HG03066 (cell line): ENCODE measurements at regions not wholly inside any gene's neighbourhood (a gene's known extent, or its start where the extent isn't known, plus 50 kb on each side); places are given as distances from the start of the nearest gene placed in this dataset.
"Not testable (repeated sequence)": the region's sequence is repeated elsewhere in the genome, so short reads cannot be mapped to it uniquely, and the experiment has no call there.

Experiments used
- ATAC-seq: cut with Tn5 transposase; IDR thresholded peaks from one replicate; pipeline ENCODE4 v1.9.1; 2021; ENCODE audit warnings: low read depth; ENCODE audit not compliant: unreplicated experiment

DNA sequence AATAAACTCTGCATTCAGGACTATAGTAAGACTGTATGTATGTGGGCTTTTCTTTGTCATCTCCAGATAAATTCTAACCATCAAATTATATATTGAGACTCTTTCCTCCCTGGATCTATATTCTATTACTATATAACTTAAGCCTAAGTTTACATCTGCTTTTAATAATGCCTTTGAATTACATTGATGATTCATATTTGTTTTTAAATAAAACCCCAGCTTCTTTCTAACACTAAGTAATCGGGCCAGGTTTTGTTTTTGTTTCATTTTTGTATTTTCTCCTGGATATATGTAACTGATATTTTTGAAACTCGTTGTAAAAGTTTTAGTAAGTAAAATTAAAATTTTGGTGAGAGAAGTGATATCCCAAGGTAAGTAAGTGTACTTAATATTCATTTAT, 1599.1 kb downstream of the PCDH9 start:
- ATAC-seq: no peak

DNA sequence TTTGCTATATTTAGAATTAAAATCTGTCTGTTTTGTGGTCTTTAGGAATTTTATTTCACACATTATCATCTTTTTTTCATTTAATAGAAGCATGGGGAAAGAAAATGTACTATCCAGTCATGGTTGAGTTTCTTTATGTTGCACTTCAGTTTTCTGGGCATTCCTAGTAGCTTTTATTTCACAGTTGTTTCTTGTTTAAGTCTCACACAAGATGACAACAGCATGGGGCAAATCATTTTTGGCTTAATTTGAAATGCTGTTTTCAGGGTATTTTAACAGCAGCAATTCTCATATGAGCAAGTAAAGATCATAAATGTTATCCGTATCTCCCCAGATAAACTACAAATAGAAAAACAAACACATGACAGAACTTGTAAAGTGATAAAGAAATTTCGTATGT, 1600.2 kb downstream of the PCDH9 start:
- ATAC-seq: no peak

DNA sequence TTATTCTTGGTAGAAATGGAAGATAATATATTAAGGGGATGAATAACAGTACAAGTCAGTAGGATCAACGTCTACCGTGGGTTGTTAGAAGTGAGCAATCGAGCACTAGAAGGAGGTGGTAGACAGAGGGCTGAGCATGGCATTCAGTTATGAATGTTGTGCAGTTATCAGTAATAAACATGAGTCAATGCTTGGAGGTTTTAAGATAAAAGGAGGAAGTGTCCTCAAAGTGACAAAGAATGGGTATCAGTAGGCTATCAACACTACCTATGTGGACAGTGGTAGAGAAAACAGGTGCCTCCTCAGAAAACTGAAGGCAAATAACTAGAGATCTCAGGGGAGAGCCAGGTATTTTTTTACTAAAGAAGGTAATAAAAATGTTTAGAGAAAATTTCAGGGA, 1607.0 kb downstream of the PCDH9 start:
- no peak for ATAC-seq

DNA sequence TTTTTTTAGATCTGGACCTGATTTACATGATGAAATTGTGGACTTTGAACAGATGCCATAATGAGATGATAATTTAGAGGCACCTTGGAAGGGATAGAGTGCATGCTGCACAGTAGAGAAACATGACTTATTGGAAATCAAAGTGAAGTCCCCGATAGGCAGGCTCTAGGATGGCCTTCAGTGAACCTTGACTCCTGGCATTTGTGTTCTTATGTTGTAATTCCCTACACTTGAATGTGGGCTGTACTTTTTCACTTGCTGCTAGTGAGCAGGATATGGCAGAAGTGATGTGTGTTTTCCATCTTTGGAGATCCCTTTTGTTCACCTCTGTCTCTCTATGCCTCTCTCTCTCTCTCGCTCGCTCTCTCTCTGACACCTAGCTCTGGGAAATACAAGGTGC, 1614.6 kb downstream of the PCDH9 start:
- no peak for ATAC-seq

DNA sequence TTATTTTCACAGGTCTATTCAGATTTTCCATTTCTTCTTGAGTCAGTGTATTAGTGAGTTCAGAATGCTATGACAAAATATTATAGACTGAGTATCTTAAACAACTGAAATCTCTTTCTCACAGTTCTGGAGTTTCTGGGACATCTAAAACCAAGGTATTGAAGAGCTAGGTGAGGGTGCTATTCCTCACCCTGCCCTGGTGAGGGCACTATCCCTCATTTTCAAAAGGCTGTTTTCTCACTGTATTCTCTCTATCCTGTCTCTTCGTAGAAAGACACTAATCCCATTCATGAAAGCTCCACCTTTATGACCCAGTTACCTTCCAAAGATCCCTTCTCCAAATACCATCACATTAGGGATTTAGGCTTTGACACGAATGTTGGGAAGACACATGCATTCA, 1617.1 kb downstream of the PCDH9 start:
- no peak for ATAC-seq

DNA sequence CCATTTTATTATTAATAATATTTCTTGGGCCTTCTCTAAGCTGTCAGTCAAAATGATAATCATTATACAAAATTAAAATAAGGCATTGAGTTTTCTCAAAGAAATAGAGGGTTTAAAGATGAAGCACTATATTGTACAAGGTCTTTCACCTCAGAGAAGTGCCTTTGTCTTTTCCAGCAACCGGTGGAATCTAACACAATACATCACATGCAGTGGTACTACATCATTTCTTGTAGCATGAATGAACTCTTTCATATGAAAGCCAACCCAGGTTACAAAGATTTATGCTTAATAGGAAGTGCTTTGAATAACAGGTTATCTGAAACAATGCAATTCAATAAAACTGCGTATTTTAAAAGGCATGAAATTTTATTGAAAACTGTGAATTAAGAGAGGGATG, 1620.8 kb downstream of the PCDH9 start:
- no peak for ATAC-seq

DNA sequence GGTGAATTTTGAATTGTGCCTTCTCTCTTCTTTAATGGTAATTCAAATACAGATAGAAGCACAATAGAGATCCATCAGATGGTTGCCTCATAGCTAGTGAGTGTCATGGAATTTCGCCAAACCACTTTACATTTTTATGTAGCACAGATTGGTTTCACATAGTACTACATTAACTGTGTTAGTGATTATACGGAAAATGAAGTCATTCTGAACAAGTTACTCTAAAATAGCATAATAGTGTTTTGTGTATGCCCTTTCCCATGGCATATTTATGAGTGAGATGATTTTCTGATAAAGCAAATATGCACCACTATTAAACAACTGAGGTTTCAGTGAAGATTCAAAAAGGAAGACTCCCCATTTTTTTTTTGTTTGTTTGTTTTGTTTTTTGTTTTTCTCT, 1623.5 kb downstream of the PCDH9 start:
- no peak for ATAC-seq

DNA sequence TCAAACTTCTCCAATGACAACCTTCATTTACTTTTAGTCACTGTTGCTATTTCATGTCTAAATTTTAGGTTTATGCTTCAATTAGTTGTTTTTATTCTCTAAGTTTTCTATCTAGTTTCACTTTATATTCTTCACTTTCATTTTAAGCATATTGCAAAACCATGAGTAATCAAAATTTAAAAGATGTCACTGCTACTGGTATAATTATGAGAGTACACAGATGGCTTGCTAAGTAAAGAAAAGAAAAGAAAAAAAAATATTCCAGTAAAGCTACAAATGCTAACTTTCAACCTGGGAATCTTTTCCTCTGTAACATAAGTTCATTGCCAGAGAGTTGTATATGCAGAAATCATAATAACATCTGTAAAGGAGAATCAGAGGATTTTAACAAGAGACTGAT, 1624.7 kb downstream of the PCDH9 start:
- ATAC-seq: no peak

DNA sequence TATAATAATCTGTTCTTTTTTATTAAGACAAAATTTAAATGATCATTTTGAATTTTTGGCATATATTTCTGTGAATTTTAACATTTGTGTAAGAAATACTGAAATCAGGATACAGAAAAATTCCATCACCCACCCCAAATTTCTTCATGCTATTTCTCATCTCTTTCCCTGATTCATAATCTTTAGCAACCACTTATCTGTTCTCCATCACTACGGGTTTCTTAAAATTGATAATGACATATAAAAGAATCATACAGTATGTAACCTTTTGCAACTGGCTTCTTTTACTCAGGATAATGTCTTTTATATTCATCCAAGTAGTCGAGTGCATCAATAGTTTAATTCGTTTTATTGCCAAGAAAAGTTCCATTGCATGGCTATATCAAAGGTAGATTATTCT, 1627.0 kb downstream of the PCDH9 start:
- ATAC-seq: no peak

DNA sequence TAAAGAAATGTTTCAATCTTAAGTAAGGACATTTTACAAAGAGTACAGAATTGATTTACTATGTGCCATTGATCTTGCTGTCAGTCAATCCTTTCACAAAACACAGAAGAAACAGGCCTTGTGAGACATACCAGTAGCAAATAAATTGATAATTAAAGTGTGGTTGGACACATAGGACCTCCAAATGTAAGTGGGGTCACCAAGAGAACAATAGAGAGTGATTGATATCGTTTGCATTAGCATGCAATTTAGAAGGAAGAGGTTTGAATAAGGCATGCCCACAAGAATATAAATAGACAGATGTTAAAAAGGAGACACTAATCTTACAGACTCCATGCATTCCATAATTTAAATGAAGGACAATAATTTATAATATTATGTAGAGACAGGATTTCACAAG, 1628.3 kb downstream of the PCDH9 start:
- no peak for ATAC-seq

DNA sequence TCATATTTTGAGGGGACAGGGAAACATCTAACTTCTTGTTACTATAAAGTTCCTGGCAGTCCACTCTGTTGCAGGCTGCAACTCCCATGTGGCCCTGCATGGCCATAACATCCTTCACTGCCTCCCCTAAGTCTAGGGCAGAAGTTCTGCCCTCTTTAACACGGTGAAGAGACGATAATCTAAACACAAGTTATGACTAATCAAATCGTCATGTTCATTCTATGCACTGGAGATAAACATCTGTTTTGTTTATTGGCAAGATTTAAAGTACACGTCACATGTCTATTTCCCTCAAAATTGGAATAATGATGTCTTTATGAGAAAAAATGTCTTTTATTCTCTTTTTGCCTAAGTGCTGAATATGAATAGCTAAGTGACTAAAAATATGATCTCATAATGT, 1629.4 kb downstream of the PCDH9 start:
- no peak for ATAC-seq

DNA sequence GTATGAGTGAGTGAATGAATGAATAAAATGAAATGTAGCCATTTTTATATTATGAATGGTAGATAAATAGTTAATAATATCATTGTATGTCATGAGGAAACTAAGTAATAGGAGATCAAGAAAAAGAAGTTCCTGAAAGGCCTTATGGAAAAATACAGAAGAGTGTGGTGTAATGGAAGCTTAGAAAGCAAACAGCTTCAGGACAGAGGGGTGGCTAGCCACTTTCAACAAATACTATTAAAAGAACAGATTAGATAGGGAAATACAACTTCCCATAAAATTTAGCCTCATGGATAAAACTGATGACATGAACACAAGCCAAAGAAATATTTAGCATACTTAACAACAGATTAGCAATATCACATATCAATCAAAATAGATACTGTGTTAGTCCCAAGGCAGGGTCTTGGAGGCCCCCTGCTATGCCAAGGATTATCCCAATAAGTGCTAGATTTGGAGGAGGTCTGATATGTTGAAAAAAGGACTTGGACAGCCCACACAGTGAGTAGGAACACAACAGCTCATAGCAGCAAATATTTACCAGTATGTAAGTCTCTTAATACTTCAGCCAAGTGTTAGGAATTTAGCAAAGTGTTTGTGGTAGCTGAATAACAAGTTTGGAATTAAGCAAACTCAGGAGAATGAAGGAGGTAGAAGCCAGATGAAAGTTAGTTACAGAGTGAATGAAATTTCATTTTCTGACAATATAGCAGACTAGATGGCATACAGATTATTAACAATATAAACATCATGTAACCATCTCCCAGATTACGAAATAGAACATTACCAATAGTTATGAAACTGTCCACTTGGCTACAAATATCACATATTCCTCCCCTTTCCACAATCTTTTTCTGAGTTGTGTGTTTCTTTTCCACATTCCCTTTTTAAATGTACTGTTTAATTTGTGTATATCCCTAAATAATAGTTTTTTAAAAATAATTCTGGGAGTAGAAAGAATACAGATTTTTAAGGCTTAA, 1632.0 kb downstream of the PCDH9 start:
- no peak for ATAC-seq

DNA sequence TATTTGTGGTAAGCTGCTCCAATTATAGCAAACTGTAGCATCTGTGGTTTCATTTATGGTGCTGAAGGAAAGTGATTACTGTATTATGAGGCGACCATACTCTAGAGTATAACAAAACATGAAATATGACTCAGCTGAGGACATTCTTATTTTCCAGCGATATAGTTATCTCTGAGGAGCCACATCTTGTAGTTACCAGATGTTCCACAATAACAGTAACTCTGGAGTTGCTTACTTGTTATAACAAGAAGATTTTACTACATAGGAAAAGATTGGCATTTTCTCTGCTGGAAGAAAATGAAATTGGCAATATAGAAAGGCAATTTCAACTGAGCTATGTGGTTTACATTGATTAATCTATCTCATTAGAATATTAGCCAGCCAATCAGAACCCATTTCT, 1634.2 kb downstream of the PCDH9 start:
- no peak for ATAC-seq

DNA sequence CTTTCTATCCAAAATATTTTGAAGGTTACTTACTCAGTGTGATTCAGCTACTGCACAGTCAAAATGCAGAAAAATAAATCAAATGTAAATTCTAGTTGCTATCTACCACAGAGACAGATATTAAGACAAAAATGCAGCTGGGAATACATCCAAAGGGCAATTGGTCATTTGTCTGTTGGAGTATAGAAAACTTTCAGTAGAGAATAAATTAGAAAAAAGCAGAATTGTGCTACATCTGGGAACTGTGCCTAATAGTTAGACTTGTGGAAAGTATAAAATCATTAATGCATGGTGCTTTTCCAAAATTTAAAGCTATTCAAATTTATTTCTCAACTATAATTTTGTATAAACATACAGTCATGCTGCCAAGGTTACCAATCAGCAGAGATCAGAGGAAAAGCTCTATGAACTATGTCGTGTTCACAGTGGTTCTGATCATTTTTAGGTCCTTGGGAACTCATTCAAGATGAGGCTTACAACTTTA, 1635.8 kb downstream of the PCDH9 start:
- no peak for ATAC-seq

DNA sequence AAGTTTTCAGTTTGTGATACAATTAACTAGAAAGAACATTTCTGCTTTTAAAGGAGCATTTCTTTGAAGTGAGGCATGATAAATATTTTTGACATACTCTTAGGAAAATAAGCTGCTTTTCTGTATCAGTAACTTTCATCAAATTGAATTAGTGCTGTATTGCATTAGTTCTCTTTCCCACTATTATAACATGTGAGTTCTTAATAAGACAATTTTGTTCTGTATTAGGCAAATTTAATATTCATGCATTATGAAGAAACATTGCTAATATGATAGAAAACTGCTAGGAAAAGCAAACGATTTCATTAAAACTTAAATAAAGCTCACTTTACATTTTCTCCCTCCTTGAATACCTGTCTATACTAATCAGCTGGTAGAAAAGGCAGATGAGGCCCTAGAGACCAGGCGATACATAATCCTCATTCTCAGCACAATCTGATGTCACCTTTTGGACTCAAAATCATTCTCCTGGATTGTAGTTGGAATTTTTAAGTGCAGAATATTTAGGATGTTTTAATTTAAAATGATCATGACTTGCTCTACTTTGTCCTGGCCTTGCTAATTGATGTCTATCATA, 1636.8 kb downstream of the PCDH9 start:
- ATAC-seq: no peak

DNA sequence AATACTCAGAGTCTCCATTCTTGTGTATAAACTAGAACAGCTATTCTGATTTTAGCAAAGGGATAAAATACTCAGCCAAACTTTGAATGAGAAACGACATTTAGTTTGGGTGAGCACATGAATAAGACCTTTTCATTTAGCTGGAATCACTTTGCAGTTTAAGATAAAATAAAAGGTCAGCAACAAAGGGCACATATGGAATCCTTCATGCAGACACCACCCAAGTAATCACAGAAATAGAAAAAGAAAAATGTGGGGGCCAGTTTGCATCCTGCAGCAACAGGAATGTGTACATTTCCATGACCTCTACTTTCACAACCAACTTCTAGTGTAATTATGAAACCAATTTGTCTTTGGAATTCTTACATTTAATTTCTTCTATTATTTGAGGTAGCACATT, 1637.4 kb downstream of the PCDH9 start:
- no peak for ATAC-seq

DNA sequence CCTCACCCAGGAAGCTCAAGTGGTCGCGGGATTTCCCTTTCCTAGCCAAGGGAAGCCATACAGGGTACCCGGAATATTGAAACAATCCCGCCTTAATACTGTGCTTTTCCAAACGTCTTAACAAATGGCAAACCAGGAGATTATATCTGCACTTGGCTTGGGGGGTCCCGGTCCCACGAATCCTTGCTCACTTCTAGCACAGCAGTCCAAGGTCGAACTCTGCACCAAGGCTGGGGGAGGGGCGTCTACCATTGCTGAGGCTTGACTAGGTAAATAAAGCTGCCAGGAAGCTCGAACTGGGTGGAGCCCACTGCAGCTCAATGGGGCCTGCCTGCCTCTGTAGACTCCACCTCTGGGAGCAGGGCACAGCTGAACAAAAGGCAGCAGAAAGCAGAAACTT, 1644.8 kb downstream of the PCDH9 start:
- no peak for ATAC-seq

DNA sequence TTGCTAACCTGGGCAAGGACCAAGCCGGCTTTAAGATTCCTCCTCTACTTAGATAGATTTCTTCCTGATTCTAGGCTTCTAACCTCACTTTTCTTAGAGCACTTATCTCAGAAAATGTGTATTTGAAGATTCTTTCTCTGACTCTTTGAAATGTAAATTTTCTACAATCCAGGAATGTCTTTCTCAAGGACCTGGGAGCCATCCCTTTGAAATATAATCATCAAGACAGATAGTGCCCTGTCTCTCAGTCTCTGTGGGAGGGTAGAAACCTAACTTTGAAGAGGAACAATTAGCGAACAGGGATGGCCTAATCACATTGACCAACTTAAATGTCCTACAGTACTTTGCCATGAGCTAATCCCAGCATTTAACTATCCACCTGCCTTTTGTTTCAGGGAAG, 1646.0 kb downstream of the PCDH9 start:
- ATAC-seq: no peak

DNA sequence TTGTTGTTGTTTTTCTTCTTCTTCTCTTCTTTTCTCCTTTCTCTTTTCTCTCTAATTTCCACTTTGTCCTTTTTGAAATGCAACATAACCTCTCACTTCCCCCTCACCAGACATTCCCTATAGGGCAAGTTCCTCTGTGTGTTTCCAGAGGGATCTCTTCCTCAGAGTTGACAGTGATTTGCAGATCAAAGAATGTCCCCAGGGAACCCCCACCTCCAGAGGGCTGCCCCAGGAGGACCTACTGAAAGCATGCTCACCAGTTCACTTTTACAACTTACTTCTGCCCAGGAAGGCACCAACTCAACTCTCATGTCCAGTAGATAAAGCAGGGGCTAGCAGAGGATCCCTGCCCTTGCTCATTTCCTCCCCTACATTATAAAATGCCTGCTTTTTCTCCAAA, 1648.0 kb downstream of the PCDH9 start:
- ATAC-seq: no peak

DNA sequence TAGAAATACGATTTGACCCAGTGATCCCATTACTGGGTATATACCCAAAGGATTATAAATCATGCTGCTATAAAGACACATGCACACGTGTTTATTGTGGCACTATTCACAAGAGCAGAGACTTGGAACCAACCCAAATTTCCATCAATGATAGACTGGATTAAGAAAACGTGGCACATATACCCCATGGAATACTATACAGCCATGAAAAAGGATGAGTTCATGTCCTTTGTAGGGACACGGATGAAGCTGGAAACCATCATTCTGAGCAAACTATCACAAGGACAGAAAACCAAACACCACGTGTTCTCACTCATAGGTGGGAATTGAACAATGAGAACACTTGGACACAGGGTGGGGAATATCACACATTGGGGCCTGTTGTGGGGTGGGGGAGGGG, 1665.6 kb downstream of the PCDH9 start:
- ATAC-seq: not testable (repeated sequence)

DNA sequence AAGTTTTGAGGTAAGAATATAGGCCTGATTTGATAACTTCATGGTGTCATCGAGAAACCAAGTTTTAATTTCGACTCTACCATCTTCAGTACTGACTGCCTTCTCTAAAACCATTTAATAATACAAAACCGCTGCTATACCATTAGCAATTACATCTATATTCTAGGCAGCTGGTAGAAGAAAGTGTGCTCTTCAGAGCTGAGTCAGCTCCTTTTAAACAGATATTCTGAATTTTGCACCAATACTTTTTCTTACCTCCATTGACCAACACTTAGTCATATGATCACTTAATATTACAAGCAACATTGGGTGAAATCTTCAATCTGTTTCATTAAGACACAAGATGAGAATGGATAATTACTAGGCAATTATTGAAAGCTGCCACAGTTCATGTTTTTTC, 1667.8 kb downstream of the PCDH9 start:
- no peak for ATAC-seq

DNA sequence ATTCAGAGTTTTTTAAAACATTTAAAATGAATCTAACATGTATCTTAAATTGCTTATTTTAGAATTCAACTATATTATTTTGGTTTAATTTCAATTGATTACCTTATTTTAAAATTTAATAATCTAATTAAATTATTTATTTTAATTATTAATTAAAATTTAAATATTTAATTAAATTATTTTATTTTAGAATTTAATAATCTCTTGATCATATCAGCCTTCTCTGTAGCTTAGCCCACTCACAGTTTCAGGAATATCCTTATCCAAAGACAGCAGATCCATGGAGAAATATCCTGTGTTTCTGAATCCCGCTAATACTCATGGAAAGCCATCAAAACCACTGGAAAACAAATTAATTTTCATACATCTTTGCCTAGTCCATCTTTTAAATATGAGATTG, 1669.2 kb downstream of the PCDH9 start:
- no peak for ATAC-seq
